ENCODE measurements at regions not wholly inside any gene's neighbourhood (a gene's known extent, or its start where the extent isn't known, plus 50 kb on each side); places are given as distances from the start of the nearest gene placed in this dataset.

- no peak overlapping the region for H3K4me3 Mint-ChIP-seq
- CTCF ChIA-PET: no interaction called here
- no peaks in the 10 kb centered on the region for H3K9me3 Mint-ChIP-seq
- DNase-seq (no peak), ATAC-seq (ENCODE audit: low read depth) (no peak)
- POLR2A ChIA-PET: no interaction called here
- TF ChIP-seq, protein P1, sequence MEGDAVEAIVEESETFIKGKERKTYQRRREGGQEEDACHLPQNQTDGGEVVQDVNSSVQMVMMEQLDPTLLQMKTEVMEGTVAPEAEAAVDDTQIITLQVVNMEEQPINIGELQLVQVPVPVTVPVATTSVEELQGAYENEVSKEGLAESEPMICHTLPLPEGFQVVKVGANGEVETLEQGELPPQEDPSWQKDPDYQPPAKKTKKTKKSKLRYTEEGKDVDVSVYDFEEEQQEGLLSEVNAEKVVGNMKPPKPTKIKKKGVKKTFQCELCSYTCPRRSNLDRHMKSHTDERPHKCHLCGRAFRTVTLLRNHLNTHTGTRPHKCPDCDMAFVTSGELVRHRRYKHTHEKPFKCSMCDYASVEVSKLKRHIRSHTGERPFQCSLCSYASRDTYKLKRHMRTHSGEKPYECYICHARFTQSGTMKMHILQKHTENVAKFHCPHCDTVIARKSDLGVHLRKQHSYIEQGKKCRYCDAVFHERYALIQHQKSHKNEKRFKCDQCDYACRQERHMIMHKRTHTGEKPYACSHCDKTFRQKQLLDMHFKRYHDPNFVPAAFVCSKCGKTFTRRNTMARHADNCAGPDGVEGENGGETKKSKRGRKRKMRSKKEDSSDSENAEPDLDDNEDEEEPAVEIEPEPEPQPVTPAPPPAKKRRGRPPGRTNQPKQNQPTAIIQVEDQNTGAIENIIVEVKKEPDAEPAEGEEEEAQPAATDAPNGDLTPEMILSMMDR (IDR thresholded peaks at IDR 0.05): no peak
- H3K27me3 Mint-ChIP-seq: peaks cover 3% of the 10 kb centered on the region
- no peaks in the 10 kb centered on the region for H3K36me3 Mint-ChIP-seq (ENCODE audit: low read depth)
- H3K27ac Mint-ChIP-seq: no peak overlapping the region
- intact Hi-C loops (cut with micrococcal nuclease): no loop called here
- peaks cover 6% of the 10 kb centered on the region for H3K4me1 Mint-ChIP-seq
Observed at GRCh38 chr3:72544239-72544638, 304.0 kb downstream of the SHQ1 start.

GRCh38 chr3:72543246-72543645 lies 305.0 kb downstream of the SHQ1 start:
- ChIA-PET CTCF (no interaction called here), POLR2A (no interaction called here)
- Mint-ChIP-seq H3K4me3 (no peak overlapping the region), H3K4me1 (peaks cover 8% of the 10 kb centered on the region), H3K27ac (no peak overlapping the region), H3K36me3 (ENCODE audit: low read depth) (no peaks in the 10 kb centered on the region), H3K27me3 (peaks cover 3% of the 10 kb centered on the region), H3K9me3 (no peaks in the 10 kb centered on the region)
- no peak for ATAC-seq (ENCODE audit: low read depth)
- TF ChIP-seq, protein P1 (IDR thresholded peaks at IDR 0.05): no peak
- DNase-seq: no peak
- intact Hi-C loops (cut with micrococcal nuclease): no loop called here

DNA sequence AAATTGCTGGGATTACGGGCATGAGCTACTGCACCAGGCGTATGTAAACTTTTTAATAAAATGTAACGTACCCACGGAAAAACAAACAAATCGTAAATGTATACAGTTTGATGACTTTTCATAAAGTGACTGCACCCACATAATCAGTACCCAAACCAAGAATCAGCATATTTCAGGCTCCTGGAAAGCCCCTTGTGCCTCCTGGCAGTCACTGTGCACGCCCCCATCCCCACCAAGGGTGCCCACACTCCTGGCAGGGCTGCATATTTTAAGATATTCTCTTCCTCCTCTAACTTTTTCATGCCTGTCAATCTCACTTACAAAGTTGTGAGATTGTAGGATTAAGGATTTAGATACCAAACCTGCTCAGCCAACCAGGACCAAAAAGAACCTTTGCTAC lies 305.5 kb downstream of the SHQ1 start:
- CTCF ChIA-PET: no interaction called here
- TF ChIP-seq, protein P1 (IDR thresholded peaks at IDR 0.05): no peak
- no peak overlapping the region for H3K4me3 Mint-ChIP-seq
- no peaks in the 10 kb centered on the region for H3K36me3 Mint-ChIP-seq (ENCODE audit: low read depth)
- POLR2A ChIA-PET: no interaction called here
- no peaks in the 10 kb centered on the region for H3K9me3 Mint-ChIP-seq
- ATAC-seq (ENCODE audit: low read depth): no peak
- no peak overlapping the region for H3K27ac Mint-ChIP-seq
- intact Hi-C loops (cut with micrococcal nuclease): no loop called here
- no peak for DNase-seq
- H3K27me3 Mint-ChIP-seq: peaks cover 3% of the 10 kb centered on the region
- H3K4me1 Mint-ChIP-seq: peaks cover 12% of the 10 kb centered on the region

- Mint-ChIP-seq H3K27ac (no peak overlapping the region), H3K9me3 (no peaks in the 10 kb centered on the region), H3K36me3 (ENCODE audit: low read depth) (no peaks in the 10 kb centered on the region), H3K27me3 (peaks cover 3% of the 10 kb centered on the region), H3K4me3 (no peak overlapping the region), H3K4me1 (peaks cover 17% of the 10 kb centered on the region)
- ChIA-PET POLR2A (no interaction called here), CTCF (no interaction called here)
- intact Hi-C loops (cut with micrococcal nuclease): no loop called here
- DNase-seq: no peak
- ATAC-seq (ENCODE audit: low read depth): no peak
- TF ChIP-seq, protein P1 (IDR thresholded peaks at IDR 0.05): no peak
Observed at GRCh38 chr3:72539856-72540255, 308.4 kb downstream of the SHQ1 start.

DNA sequence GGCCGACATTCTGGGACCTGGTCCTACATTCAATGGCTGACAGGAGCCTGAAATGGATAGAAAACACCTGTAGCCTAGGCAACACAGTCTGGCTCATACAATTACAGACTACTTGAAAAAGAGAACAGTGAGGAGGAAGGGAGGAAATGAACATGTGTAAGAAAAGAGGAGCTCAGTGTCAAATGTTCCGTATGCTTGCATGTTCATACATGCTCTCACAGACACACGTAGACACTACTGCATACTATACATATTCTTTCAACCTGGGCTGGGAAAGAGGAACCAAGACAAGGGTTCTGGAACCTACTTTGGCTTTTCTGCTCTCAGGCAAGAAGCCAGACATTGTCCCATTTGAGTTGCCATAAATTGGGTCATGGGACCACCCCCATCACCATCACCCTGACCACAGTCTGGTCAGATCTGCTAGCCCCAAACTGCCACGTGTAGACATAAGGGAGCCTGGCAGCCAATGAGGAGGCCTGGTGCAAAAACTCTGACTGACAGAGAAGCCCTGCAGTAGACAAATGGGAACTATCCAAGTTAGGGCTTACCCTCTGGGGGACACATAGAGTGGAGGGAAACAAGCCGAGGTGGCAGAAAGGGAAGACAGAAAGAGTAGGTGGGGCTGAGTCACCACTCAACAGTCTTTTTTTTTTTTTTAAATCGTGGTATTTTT lies 310.0 kb downstream of the SHQ1 start:
- no peak overlapping the region for H3K4me3 Mint-ChIP-seq
- H3K27me3 Mint-ChIP-seq: peaks cover 8% of the 10 kb centered on the region
- peak overlapping the region; percentile 8 for H3K27ac Mint-ChIP-seq
- intact Hi-C loops (cut with micrococcal nuclease): no loop called here
- peaks cover 22% of the 10 kb centered on the region for H3K4me1 Mint-ChIP-seq
- POLR2A ChIA-PET: no interaction called here
- TF ChIP-seq, protein P1 (IDR thresholded peaks at IDR 0.05): no peak
- ATAC-seq (ENCODE audit: low read depth) (peak; percentile 53), DNase-seq (no peak)
- CTCF ChIA-PET: no interaction called here
- no peaks in the 10 kb centered on the region for H3K9me3 Mint-ChIP-seq
- H3K36me3 Mint-ChIP-seq (ENCODE audit: low read depth): no peaks in the 10 kb centered on the region
